GM23248 (cell line): ENCODE measurements at regions not wholly inside any gene's neighbourhood (a gene's known extent, or its start where the extent isn't known, plus 50 kb on each side); places are given as distances from the start of the nearest gene placed in this dataset.

Experiments
- EZH2 ChIP-seq: fragments of 200-600 bp; sonication (generic); IDR thresholded peaks from 2 replicates; pipeline ENCODE4 v1.6.1; 2018; ENCODE audit warnings: antibody characterized with exemption, mild to moderate bottlenecking; ENCODE audit not compliant: insufficient read depth, poor library complexity, severe bottlenecking
- EZH2phosphoT487 ChIP-seq: fragments of 200-600 bp; sonication (generic); IDR thresholded peaks from 2 replicates; pipeline ENCODE4 v1.6.1; 2018; ENCODE audit warnings: antibody characterized with exemption, moderate library complexity, mild to moderate bottlenecking, low read depth; ENCODE audit not compliant: insufficient read depth

DNA sequence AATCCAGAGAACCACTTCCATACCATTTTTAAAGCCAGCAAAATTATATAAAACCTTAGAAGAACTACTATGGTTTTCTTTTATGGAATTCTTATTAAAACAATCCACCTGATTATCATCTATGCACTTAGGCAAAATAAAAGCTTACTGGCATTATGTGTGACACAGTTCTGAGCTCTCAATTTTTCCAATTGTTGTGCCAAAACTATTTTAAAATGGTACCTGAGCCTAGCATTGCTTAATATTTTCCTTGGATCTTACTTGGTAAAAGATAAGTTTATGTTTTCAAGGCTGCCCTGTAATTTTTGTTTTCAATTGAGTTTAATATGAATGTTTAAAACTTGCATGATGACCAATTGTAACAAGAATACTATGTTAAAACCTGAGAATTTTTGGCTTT lies 201.3 kb downstream of the MAD2L1 start:
- TF ChIP-seq EZH2phosphoT487, result no peak
- no peak for TF ChIP-seq EZH2
